ENCODE measurements at regions not wholly inside any gene's neighbourhood (a gene's known extent, or its start where the extent isn't known, plus 50 kb on each side); places are given as distances from the start of the nearest gene placed in this dataset.

- no peak for DNase-seq (ENCODE audit: low read depth)
- H3K4me3 ChIP-seq (ENCODE audit: control insufficient read depth, low read depth, low read length): no peak overlapping the region
- no peak for TF ChIP-seq CTCF (conservative IDR thresholded peaks at IDR 0.05; ENCODE audit: control insufficient read depth, insufficient read depth, low read depth, low read length)
Measured at GRCh38 chr2:107007927-107008326, 122.0 kb upstream of the ST6GAL2 start.

GRCh38 chr2:107008843-107009242 lies 122.9 kb upstream of the ST6GAL2 start:
- no peak overlapping the region for H3K4me3 ChIP-seq (ENCODE audit: control insufficient read depth, low read depth, low read length)
- TF ChIP-seq CTCF (conservative IDR thresholded peaks at IDR 0.05; ENCODE audit: control insufficient read depth, insufficient read depth, low read depth, low read length): no peak

GRCh38 chr2:107009275-107009674 lies 123.3 kb upstream of the ST6GAL2 start:
- no peak overlapping the region for H3K4me3 ChIP-seq (ENCODE audit: control insufficient read depth, low read depth, low read length)
- no peak for DNase-seq (ENCODE audit: low read depth)
- no peak for TF ChIP-seq CTCF (conservative IDR thresholded peaks at IDR 0.05; ENCODE audit: control insufficient read depth, insufficient read depth, low read depth, low read length)

More at GRCh38 chr2:107008843-107009242, 122.9 kb upstream of the ST6GAL2 start:
- no peak for DNase-seq (ENCODE audit: low read depth)

GRCh38 chr2:107012714-107013306 lies 126.8 kb upstream of the ST6GAL2 start:
- TF ChIP-seq CTCF (conservative IDR thresholded peaks at IDR 0.05; ENCODE audit: control insufficient read depth, insufficient read depth, low read depth, low read length): no peak

GRCh38 chr2:107013884-107014283 lies 127.9 kb upstream of the ST6GAL2 start:
- DNase-seq (ENCODE audit: low read depth): no peak
- H3K4me3 ChIP-seq (ENCODE audit: control insufficient read depth, low read depth, low read length): no peak overlapping the region
- TF ChIP-seq CTCF (conservative IDR thresholded peaks at IDR 0.05; ENCODE audit: control insufficient read depth, insufficient read depth, low read depth, low read length): no peak

More at GRCh38 chr2:107012714-107013306, 126.8 kb upstream of the ST6GAL2 start:
- no peak overlapping the region for H3K4me3 ChIP-seq (ENCODE audit: control insufficient read depth, low read depth, low read length)
- DNase-seq (ENCODE audit: low read depth): no peak

- no peak for TF ChIP-seq CTCF (conservative IDR thresholded peaks at IDR 0.05; ENCODE audit: control insufficient read depth, insufficient read depth, low read depth, low read length)
- DNase-seq (ENCODE audit: low read depth): no peak
Measured at GRCh38 chr2:107018366-107018765, 132.4 kb upstream of the ST6GAL2 start.

GRCh38 chr2:107020392-107020791 lies 134.4 kb upstream of the ST6GAL2 start:
- DNase-seq (ENCODE audit: low read depth): no peak
- H3K4me3 ChIP-seq (ENCODE audit: control insufficient read depth, low read depth, low read length): no peak overlapping the region
- no peak for TF ChIP-seq CTCF (conservative IDR thresholded peaks at IDR 0.05; ENCODE audit: control insufficient read depth, insufficient read depth, low read depth, low read length)

More at GRCh38 chr2:107018366-107018765, 132.4 kb upstream of the ST6GAL2 start:
- no peak overlapping the region for H3K4me3 ChIP-seq (ENCODE audit: control insufficient read depth, low read depth, low read length)

Measured in fibroblast of mammary gland (primary cell).